ENCODE measurements at regions not wholly inside any gene's neighbourhood (a gene's known extent, or its start where the extent isn't known, plus 50 kb on each side); places are given as distances from the start of the nearest gene placed in this dataset.
"Not testable (repeated sequence)": the region's sequence is repeated elsewhere in the genome, so short reads cannot be mapped to it uniquely, and the experiment has no call there.

DNA sequence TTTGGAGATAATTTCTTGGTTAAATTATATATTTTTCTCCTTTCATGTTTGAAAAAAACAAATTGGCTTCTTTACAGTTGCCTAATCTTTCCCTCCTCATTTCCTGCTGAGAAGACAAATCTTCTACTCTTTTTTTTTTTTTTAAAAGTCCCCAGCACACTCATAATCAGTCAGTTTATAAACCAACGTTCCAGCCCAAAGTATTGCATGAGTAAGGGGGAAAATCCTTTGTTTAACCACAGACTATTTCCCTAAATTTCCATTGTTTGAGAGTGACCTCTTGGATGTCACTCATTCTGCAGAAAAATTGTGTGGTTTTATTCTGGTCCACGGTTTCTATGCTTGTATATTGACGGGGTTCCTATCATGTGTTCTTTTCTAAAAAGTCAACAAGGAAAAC is 55.1 kb upstream of the TLR4 start:
- no peak for DNase-seq

DNA sequence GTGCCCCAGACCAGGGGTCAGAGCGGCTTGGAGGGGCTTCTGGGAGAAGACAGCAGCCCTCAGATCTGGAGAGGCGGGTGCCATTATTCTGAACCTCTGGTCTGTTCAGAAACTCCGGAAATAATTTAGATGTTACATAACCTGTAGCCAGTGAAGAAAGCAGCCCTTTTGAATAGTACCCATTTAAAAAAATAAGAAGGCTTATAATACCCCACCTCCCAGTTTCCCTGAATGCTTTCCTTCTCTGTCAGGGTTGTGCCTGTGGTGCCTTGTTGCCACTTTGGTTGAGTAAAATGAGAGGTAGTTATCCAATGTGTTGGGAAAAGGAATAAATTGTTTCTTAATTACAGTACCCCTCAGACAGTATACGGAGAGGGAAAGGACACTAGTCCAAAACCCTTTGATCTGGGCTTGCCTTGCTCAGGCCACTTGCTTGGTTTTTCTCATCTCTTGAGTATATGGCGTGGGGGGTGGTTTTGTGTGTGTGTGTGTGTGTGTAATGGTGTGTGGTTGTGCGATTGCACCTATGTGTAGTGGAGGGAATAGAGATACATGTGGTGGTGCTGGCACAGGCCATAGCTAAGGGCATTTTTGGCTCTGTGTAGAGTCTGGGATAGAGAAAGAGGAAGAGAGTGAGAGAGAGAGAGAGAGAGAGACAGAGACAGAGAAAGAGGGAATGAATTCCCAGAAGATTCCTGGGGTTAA is 59.1 kb upstream of the TLR4 start:
- no peak for DNase-seq

- DNase-seq = peak; percentile 73
These were observed 59.9 kb upstream of the TLR4 start for GRCh38 chr9:117644133-117644931.

DNA sequence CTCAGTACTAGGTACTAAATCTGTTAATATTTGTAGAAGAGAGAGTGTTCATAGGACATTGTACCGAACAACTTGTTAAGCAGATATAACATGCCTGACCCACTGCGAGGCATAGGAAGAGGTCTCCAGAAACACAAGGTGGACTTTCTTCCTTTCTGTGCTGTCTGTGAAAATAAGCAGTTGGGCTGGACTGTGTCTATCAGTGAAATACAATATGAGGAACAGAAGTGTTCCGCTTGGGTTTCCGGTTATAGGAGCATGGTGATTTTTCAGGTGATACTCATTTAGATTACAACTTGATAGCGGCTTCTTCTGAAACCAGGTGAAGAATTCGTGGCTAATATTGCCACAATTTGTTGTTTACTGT is 60.9 kb upstream of the TLR4 start:
- no peak for DNase-seq

DNA sequence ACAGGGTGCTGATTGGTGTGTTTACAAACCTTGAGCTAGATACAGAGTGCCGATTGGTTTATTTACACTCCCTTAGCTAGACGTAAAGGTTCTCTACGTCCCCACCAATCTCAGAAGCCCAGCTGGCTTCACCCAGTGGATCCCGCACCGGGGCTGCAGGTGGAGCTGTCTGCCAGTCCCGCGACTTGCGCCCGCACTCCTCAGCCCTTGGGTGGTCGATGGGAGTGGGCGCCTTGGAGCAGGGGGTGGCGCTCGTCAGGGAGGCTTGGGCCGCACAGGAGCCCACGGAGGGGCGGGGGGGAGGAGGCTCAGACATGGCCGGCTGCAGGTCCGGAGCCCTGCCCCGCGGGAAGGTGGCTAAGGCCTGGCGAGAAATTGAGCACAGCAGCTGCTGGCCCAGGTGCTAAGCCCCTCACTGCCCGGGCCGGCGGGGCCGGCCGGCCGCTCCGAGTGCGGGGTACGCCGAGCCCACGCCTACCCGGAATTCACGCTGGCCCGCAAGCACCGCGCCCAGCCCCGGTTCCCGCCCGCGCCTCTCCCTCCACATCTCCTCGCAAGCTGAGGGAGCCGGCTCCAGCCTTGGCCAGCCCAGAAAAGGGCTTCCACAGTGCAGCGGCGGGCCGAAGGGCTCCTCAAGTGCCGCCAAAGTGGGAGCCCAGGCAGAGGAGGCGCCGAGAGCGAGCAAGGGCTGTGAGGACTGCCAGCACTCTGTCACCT is 61.5 kb upstream of the TLR4 start:
- DNase-seq = not testable (repeated sequence)

DNA sequence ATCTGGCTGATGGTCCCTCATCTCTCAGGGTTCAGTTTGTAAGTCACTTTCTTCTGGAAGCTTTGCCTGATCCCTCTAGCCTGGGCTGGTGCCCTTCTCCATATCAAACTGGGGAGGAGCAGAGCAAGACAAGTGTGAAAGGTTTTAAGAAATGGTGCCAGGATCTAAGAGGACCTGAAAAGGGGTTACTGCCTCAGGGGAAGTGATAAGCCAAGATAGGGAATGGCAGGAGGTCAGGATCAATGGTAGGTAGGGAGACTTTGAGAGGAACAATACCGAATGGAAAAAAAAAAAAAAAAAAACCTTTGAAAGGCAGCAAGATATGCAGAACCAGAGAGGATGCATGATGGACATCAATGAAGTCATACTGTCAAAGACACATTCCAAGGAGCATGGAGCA is 67.5 kb upstream of the TLR4 start:
- no peak for DNase-seq

DNA sequence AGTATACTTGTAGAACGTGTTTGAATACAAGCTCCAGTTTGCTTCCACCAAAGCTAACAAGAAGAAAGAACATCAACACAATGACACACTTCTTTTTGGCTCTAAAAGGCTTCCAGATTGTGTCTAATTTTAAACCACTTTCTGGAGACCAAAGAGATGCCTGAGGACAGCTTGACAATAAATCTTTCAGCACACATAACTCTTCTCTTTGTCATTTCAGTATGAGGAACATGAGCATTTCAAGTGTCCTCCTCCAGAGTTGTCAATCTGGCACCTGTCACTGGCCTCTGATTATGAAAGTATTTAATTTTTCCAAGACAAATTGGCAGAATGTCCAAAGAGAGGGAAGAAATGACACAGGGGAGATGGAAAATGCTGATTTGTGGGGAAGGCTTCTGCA is 79.0 kb upstream of the TLR4 start:
- no peak for DNase-seq

DNA sequence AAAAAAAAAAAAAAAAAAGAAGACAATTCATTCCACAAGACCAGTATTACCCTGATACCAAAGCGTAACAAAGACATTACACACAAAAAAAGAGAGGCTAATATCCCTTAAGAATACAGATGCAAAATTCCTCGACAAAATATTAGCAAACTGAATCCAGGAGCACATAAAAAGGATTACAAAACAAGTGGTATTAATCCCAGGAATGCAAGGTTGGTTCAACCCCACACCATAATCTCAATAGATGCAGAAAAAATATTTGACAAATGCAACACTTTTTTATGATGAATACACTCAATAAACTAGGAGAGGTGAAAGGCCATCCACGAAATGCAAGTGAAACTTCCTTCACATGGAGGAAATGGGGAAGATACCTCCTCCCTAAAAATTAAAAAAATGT is 80.1 kb upstream of the TLR4 start:
- DNase-seq = no peak

DNA sequence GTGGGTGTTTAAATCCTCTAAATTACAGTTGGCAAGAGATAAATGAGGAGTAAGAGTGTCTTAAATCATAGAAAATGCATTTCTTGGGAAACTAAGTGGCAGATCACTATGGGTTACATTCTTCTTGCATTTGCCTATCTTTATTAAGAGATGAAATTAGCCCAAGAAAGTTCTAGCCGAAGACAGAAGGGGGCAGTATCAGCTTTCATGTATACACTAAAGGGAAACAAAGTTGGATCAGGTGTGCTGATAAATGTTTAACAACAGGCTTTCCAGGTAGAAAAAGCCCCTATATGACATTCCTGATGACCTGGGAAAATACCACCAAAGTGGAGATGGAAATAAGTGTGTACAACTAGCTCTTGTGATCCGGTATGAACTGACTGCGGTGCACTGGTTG is 81.9 kb upstream of the TLR4 start:
- DNase-seq = no peak

- DNase-seq = peak; percentile 48
These were observed 87.8 kb upstream of the TLR4 start for GRCh38 chr9:117616431-117616831.

GRCh38 chr9:117612317-117612716 is 91.9 kb upstream of the TLR4 start:
- no peak for DNase-seq

DNA sequence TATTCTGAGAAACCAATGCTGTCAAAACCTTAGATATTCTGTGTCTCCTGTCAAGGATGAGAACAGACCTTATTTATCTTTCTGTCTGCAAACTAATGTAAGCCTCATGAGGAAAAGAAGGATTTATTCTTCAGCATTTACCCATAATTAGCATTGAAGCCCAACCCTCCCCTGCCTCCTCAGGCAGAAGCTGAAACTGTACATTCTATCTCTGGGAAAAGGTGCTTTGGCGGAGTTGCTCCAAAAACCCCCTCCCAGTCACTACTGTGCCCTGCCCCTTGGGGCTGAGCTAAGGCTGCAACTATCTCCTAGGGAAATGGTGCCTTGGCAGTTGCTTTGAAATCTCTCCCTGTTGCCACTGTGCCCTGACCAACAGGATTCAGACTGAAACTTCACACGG is 106.2 kb upstream of the TLR4 start:
- no peak for DNase-seq

- no peak for DNase-seq
These were observed 107.5 kb upstream of the TLR4 start for GRCh38 chr9:117596678-117597077.

DNA sequence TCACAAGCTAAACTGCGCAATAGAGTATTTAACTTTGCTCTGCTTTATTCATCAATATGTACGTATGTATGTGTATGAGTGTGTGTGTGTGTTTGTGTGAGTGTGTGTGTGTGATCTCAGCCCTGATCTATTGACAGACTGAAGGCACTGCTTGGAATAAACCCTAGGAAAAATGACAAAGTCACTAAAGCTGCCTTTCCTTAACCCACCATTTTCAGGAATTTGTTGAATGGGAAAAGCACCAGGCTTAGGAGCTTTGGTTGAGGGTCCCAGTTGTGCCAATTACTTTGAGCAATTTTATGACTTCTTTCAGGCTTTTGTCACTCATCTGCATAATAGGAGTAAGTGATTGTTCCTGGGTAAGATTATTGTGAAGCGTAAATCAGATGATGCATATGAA is 108.6 kb upstream of the TLR4 start:
- no peak for DNase-seq

- no peak for DNase-seq
These were observed 116.9 kb upstream of the TLR4 start for GRCh38 chr9:117587263-117587662.

DNA sequence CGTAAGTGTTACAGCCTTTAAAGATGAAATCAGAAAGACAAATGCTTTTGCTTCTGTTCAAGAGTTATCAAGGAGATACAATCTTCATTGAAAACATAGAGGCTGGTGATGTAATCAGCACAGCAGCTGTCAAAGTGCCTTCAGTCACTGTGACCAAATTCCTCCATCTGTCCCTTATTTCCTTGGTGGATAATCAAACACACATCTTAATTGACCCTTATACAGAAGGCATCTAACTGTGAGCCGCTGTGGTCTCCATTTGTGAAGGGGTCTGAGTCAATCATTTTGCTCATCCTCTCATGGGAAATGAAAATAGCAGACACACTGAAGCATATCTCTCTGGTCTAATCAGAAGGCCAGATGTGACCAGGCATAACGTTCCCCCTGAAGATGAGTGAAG is 130.1 kb upstream of the TLR4 start:
- DNase-seq = no peak

- DNase-seq = no peak
These were observed 139.4 kb upstream of the TLR4 start for GRCh38 chr9:117564839-117565238.

DNA sequence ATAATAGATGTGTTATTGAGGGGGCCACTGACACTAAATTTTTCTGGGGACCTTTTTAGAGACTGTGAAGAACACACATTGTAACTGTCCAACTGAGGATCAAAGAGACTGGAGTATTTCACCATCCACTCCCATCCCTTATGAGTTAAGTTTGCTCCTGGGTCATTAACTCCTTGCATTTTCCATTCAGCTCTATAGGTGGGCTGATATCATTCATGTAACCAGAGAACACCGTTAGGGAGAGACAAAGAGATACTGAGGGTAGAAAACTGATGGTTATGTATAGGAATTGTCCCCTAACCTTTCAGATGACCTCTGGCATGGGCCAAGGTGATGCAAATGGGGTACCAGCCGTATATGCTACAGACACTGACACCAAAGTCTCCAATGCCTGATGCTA is 142.4 kb upstream of the TLR4 start:
- no peak for DNase-seq

GRCh38 chr9:117555964-117556629 is 141.2 kb upstream of the ASTN2 start:
- DNase-seq = peak; percentile 61

- DNase-seq = no peak
These were observed 138.0 kb upstream of the ASTN2 start for GRCh38 chr9:117552811-117553210.

DNA sequence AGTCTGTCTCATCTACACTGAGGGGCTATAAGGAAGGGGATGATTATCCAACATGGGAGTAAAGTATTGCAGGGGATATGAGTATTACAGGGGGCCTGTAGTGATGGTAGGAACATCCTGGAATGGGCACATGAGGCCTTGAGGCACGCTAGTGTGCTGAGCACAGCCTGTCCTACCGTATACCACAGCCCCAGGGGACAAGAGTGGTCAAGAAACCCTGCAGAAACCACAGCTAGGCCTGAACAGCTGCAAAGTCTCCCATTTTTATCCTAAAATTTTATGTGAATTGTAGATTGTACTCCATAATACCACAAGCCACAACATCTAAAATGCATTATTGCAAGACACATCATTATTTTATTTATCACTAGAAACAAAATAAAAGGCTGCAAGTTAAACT is 136.3 kb upstream of the ASTN2 start:
- no peak for DNase-seq

- DNase-seq = no peak
These were observed 134.6 kb upstream of the ASTN2 start for GRCh38 chr9:117549444-117549843.

DNA sequence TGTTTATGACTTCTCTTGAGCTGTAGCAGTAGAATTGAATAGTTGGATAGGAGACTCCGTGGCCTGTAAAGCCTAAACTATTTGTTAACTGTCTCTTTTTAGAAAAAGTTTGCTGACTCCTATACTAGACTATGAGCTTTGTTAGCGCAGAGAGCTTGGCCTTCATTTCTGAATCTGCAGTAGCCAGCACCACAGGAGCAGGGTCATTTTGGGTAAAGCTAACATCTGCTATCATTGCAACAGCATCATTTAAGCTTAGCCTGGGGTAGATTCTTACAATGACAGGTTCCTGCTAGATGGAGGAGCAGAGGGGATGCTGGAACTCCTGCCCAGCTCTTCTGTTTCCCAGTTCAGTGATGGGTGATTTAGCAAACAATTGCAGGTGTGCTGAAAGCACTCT is 133.7 kb upstream of the ASTN2 start:
- no peak for DNase-seq

GRCh38 chr9:117547904-117548303 is 133.0 kb upstream of the ASTN2 start:
- no peak for DNase-seq

All from DMS153 (cell line).